ENCODE measurements at regions not wholly inside any gene's neighbourhood (a gene's known extent, or its start where the extent isn't known, plus 50 kb on each side); places are given as distances from the start of the nearest gene placed in this dataset.

DNA sequence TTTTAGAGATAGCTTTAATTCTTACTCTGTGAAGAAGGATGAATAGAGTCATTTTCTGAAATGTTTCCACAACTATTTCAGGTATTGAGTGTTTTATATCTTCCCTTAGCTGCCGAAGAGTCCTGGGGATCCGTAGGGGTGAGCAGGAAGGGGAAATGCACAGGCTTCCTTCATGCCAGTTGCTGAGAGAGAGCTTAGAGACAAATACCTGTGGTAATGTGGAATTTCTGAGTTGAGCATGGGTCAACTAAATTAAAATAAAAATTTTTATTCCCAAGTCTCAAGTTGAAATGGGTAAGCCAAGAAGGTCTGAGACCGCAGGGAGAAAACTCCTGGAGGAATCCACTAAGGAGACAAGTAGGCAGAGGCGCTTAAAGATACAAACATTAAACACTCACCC, 185.7 kb downstream of the DAD1 start:
- no peak for TF ChIP-seq POLR2A (IDR thresholded peaks at IDR 0.05)
- TF ChIP-seq POLR2AphosphoS5 (IDR thresholded peaks at IDR 0.05) = no peak
- TF ChIP-seq, protein P1, sequence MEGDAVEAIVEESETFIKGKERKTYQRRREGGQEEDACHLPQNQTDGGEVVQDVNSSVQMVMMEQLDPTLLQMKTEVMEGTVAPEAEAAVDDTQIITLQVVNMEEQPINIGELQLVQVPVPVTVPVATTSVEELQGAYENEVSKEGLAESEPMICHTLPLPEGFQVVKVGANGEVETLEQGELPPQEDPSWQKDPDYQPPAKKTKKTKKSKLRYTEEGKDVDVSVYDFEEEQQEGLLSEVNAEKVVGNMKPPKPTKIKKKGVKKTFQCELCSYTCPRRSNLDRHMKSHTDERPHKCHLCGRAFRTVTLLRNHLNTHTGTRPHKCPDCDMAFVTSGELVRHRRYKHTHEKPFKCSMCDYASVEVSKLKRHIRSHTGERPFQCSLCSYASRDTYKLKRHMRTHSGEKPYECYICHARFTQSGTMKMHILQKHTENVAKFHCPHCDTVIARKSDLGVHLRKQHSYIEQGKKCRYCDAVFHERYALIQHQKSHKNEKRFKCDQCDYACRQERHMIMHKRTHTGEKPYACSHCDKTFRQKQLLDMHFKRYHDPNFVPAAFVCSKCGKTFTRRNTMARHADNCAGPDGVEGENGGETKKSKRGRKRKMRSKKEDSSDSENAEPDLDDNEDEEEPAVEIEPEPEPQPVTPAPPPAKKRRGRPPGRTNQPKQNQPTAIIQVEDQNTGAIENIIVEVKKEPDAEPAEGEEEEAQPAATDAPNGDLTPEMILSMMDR (IDR thresholded peaks at IDR 0.05) = no peak
- H3K4me1 ChIP-seq = no peaks in the 10 kb centered on the region
- no peak overlapping the region for H3K4me3 ChIP-seq
- DNase-seq (ENCODE audit: low spot score in 2 of 2) = no peak
- H3K27me3 ChIP-seq = no peaks in the 10 kb centered on the region
- intact Hi-C loops (cut with DNase I; ENCODE audit: low total_unique reads) = no loop called here
- H3K36me3 ChIP-seq = no peaks in the 10 kb centered on the region
- H3K27ac ChIP-seq = peak overlapping the region in 1 of 2 donors; percentile 22
- H3K9me3 ChIP-seq = no peaks in the 10 kb centered on the region

DNA sequence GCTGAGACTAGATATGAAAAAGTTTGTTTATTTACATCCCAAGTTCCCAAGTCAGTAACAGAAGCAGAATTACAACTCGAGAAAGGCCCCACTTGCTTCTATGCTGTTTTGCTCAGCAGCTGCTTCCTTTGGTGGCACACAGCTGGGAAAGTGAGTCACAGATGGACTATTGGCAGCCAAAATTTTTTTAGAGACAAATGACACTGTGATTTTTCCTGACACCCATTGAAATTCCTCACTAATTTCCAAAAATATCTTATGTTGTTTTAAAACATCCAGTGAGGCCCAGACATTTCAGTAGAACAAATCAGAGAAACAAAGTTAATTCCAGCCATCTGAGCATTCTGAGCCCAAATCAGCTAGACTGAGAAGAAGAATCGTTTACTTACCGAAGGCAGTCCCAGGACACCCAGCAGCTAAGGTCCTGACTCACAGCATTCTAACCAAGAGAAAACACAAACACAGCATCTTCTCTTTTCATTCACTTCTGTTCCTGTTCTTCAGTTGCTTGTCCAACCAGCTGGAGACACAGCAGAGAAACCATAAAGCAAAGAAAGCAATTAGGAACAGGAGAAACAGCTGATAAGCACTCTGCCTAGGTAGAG, 188.3 kb downstream of the DAD1 start:
- TF ChIP-seq POLR2AphosphoS5 (IDR thresholded peaks at IDR 0.05) = no peak
- TF ChIP-seq, protein P1 (IDR thresholded peaks at IDR 0.05) = no peak
- TF ChIP-seq POLR2A (IDR thresholded peaks at IDR 0.05) = no peak
- Histone ChIP-seq H3K4me1 (no peaks in the 10 kb centered on the region), H3K27ac (peak overlapping the region in 1 of 2 donors; percentile 54)

DNA sequence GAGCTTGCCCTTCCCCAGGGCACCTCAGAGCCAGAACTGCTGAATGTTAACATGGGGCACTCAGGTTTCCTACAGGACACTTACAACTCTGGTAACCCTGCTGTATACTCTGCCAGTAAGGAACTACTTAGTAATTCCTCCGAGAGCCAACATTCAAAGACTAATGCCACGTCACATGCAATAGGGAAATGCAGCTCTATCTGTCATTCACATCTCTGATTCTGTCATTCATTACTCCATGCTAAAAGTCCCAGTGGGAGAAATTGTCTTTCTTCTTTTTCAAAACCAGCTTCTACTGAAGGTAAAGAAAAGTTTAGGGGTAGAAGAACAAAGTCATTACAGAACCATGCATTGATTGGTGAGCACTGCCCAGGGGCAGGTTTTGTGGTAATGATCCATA, 189.2 kb downstream of the DAD1 start:
- H3K27me3 ChIP-seq = no peaks in the 10 kb centered on the region
- H3K27ac ChIP-seq = no peak overlapping the region
- no peak for DNase-seq (ENCODE audit: low spot score in 2 of 2)
- no peak for TF ChIP-seq POLR2A (IDR thresholded peaks at IDR 0.05)
- intact Hi-C loops (cut with DNase I; ENCODE audit: low total_unique reads) = loop anchor here (2.0 kb wide), 1 partner anchor 47 kb away; no protein-coding TSS in a partner anchor
- no peaks in the 10 kb centered on the region for H3K9me3 ChIP-seq
- no peak overlapping the region for H3K4me3 ChIP-seq
- H3K4me1 ChIP-seq = no peaks in the 10 kb centered on the region
- H3K36me3 ChIP-seq = no peaks in the 10 kb centered on the region

More for the DNA sequence above, 188.3 kb downstream of the DAD1 start:
- no peaks in the 10 kb centered on the region for H3K9me3 ChIP-seq
- no peaks in the 10 kb centered on the region for H3K27me3 ChIP-seq
- no peak for DNase-seq (ENCODE audit: low spot score in 2 of 2)
- intact Hi-C loops (cut with DNase I; ENCODE audit: low total_unique reads) = loop anchor here (2.0 kb wide), 1 partner anchor 46 kb away; no protein-coding TSS in a partner anchor
- H3K4me3 ChIP-seq = no peak overlapping the region
- no peaks in the 10 kb centered on the region for H3K36me3 ChIP-seq

DNA sequence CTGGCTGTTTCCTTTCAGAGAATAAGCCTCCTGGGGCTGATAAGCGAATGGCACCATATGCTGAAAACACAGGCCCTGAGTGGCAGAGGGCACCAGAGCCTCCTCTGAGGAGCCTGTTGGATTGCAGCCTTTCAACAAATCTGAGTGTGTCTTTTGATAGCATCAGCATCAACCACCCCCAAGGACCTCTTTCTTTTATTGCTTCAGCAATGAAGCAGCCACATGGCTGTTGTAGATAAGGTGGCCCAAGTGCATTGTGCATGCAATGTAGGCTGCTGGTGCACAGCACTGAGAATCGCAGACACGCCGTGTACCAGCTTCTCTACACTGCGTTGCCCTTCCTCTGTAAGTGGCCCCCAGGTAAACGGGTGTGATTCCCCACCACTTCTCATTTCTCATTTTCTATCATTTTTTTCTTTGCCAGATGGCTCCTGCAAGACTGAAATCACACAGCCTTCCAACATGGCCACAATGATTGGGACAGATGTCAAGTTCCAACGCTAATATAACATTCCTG, 191.7 kb downstream of the DAD1 start:
- no peak for TF ChIP-seq POLR2AphosphoS5 (IDR thresholded peaks at IDR 0.05)
- no peak for TF ChIP-seq POLR2A (IDR thresholded peaks at IDR 0.05)
- TF ChIP-seq, protein P1 (IDR thresholded peaks at IDR 0.05) = no peak
- no peak for DNase-seq (ENCODE audit: low spot score in 2 of 2)
- Histone ChIP-seq H3K27ac (no peak overlapping the region), H3K4me3 (no peak overlapping the region), H3K4me1 (no peaks in the 10 kb centered on the region), H3K9me3 (no peaks in the 10 kb centered on the region), H3K36me3 (no peaks in the 10 kb centered on the region), H3K27me3 (no peaks in the 10 kb centered on the region)
- intact Hi-C loops (cut with DNase I; ENCODE audit: low total_unique reads) = no loop called here

DNA sequence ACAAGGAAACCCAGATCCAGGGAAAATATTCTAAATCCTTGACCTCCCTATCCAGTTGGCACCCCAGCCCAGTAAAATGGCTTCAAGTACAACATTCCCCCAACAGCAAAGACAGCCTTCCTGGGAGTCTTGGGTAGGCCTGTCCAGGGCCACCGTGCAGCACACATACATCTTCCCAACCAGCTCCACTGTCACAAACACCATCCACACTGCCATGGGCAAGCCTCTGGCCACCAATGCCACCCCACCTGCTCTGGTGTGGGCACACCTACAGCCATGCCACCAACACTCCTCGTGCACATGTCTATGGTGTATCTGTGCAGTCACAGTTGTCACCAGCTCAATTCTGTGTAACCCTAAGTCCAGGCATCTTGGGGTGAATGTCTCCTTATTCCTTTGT, 193.2 kb downstream of the DAD1 start:
- Histone ChIP-seq H3K36me3 (no peaks in the 10 kb centered on the region), H3K4me3 (no peak overlapping the region), H3K9me3 (no peaks in the 10 kb centered on the region), H3K27me3 (no peaks in the 10 kb centered on the region), H3K4me1 (no peaks in the 10 kb centered on the region), H3K27ac (no peak overlapping the region)
- TF ChIP-seq, protein P1 (IDR thresholded peaks at IDR 0.05) = no peak
- TF ChIP-seq POLR2AphosphoS5 (IDR thresholded peaks at IDR 0.05) = no peak
- TF ChIP-seq POLR2A (IDR thresholded peaks at IDR 0.05) = no peak
- intact Hi-C loops (cut with DNase I; ENCODE audit: low total_unique reads) = no loop called here
- DNase-seq (ENCODE audit: low spot score in 2 of 2) = no peak
